SK-N-SH (cell line): ENCODE measurements at regions not wholly inside any gene's neighbourhood (a gene's known extent, or its start where the extent isn't known, plus 50 kb on each side); places are given as distances from the start of the nearest gene placed in this dataset.

Source experiments
- CTCF ChIA-PET: fragments of 300-600, 350-600 bp; formaldehyde crosslinking; extraction: SDS; loops from one replicate; lab custom pipeline; 2021; lab: Yijun Ruan, JAX
- POLR2A ChIA-PET: fragments of 350-600 bp; sonication (Branson Sonifier 250); formaldehyde crosslinking; extraction: SDS; loops from one replicate; lab custom pipeline; 2020; ENCODE audit warnings: antibody characterized with exemption, inconsistent platforms; lab: Yijun Ruan, JAX
- DNase-seq: peaks from one replicate; pipeline ENCODE4 v3.0.0; 2012
- H2AFZ ChIP-seq: fragments of 200-600 bp; sonication (generic); 2 replicates; pipeline ENCODE4 v1.8.1; 2016; ENCODE audit warnings: antibody characterized with exemption, mild to moderate bottlenecking, low read depth
- H3F3A ChIP-seq: fragments of 200-600 bp; sonication (generic); replicated peaks from 2 replicates; pipeline ENCODE3; 2016; ENCODE audit warnings: antibody characterized with exemption, mild to moderate bottlenecking; ENCODE audit not compliant: insufficient read depth
- H3K27ac ChIP-seq, 2 experiments: fragments of 200-500 bp in 1 of 2; fragments of 200-600 bp in 1 of 2; sonication (Bioruptor generic) in 1 of 2; sonication (generic), shearing (Covaris generic) in 1 of 2; 2 replicates each; pipeline versions ENCODE4 v1.5.1 to v1.6.1; 2014 to 2016; ENCODE audit warnings: low read depth in 2 of 2, inconsistent platforms in 1 of 2, low read length in 1 of 2, mild to moderate bottlenecking in 1 of 2, mixed read lengths in 1 of 2
- H3K27me3 ChIP-seq: fragments of 200-600 bp; sonication (generic), shearing (Covaris generic); 2 replicates; pipeline ENCODE4 v1.6.1; 2016; ENCODE audit warnings: mixed run types; ENCODE audit not compliant: insufficient read depth
- H3K36me3 ChIP-seq, 2 experiments: fragments of 200-500 bp in 1 of 2; fragments of 200-600 bp in 1 of 2; sonication (Bioruptor generic) in 1 of 2; sonication (generic) in 1 of 2; replicated peaks in 1 of 2; 2 replicates each; pipeline versions ENCODE3 to v1.5.1; 2014 to 2016; ENCODE audit warnings: low read length in 1 of 2, mild to moderate bottlenecking in 1 of 2; ENCODE audit not compliant: insufficient read depth in 2 of 2, control insufficient read depth in 1 of 2
- H3K4me1 ChIP-seq, 2 experiments: fragments of 200-500 bp in 1 of 2; fragments of 200-600 bp in 1 of 2; sonication (Bioruptor generic) in 1 of 2; sonication (generic), shearing (Covaris generic) in 1 of 2; 2 replicates each; pipeline versions ENCODE4 v1.5.1 to v1.6.1; 2014 to 2016; ENCODE audit warnings: low read depth in 1 of 2, low read length in 1 of 2, mixed run types in 1 of 2; ENCODE audit not compliant: insufficient read depth in 2 of 2, control insufficient read depth in 1 of 2
- H3K4me2 ChIP-seq: fragments of 200-600 bp; sonication (generic), shearing (Covaris generic); 2 replicates; pipeline ENCODE4 v1.6.1; 2017; ENCODE audit warnings: mixed run types
- H3K4me3 ChIP-seq, 2 experiments: fragments of 200-500 bp in 1 of 2; fragments of 200-600 bp in 1 of 2; sonication (Bioruptor generic) in 1 of 2; sonication (generic), shearing (Covaris generic) in 1 of 2; 2 replicates each; pipeline versions ENCODE4 v1.5.1 to v1.8.1; 2014 to 2016; ENCODE audit warnings: low read depth in 2 of 2, inconsistent platforms in 1 of 2, low read length in 1 of 2, mild to moderate bottlenecking in 1 of 2, mixed read lengths in 1 of 2, moderate library complexity in 1 of 2
- H3K79me2 ChIP-seq: fragments of 200-600 bp; sonication (generic); 2 replicates; pipeline ENCODE4 v1.8.1; 2017; ENCODE audit warnings: mild to moderate bottlenecking; ENCODE audit not compliant: insufficient read depth
- H3K9ac ChIP-seq: fragments of 200-600 bp; sonication (generic); 2 replicates; pipeline ENCODE4 v1.6.1; 2017; ENCODE audit warnings: mixed run types
- H3K9me2 ChIP-seq: fragments of 200-600 bp; sonication (generic); 2 replicates; pipeline ENCODE4 v1.6.1; 2017; ENCODE audit warnings: mixed run types
- H3K9me3 ChIP-seq: fragments of 200-600 bp; sonication (generic); 2 replicates; pipeline ENCODE4 v1.6.1; 2017; ENCODE audit warnings: mixed run types, mild to moderate bottlenecking, moderate library complexity
- H4K20me1 ChIP-seq: fragments of 200-600 bp; sonication (generic); 2 replicates; pipeline ENCODE4 v1.6.1; 2017; ENCODE audit warnings: mild to moderate bottlenecking, mixed run types; ENCODE audit not compliant: insufficient read depth
- CHD2 ChIP-seq: fragments of 150-350 bp; IDR thresholded peaks from 2 replicates; pipeline ENCODE4 v1.6.1; 2018; ENCODE audit warnings: low read length; ENCODE audit not compliant: partially characterized antibody
- FOXM1 ChIP-seq: IDR thresholded peaks from 2 replicates; pipeline ENCODE4 v1.4.0; 2012; ENCODE audit warnings: low read depth, mild to moderate bottlenecking
- GABPA ChIP-seq: IDR thresholded peaks from 2 replicates; pipeline ENCODE4 v1.4.0; 2012; ENCODE audit warnings: low read depth, mild to moderate bottlenecking
- GATA2 ChIP-seq: sonication (generic); formaldehyde crosslinking; IDR thresholded peaks from 2 replicates; pipeline ENCODE4 v1.5.0; 2020; ENCODE audit warnings: mild to moderate bottlenecking, missing genetic modification reagents
- IRF3 ChIP-seq: fragments of 150-350 bp; IDR thresholded peaks from 2 replicates; pipeline ENCODE4 v1.6.1; 2016; ENCODE audit warnings: mild to moderate bottlenecking, low read depth, low read length
- MAX ChIP-seq: IDR thresholded peaks from 2 replicates; pipeline ENCODE4 v1.4.0; 2012; ENCODE audit warnings: low read depth
- NFIC ChIP-seq: IDR thresholded peaks from 2 replicates; pipeline ENCODE4 v1.4.0; 2012; ENCODE audit warnings: borderline replicate concordance
- RAD21 ChIP-seq: IDR thresholded peaks from 2 replicates; pipeline ENCODE4 v1.6.1; 2012; ENCODE audit warnings: mild to moderate bottlenecking, low read length
- REST ChIP-seq: IDR thresholded peaks from 2 replicates; pipeline ENCODE4 v1.6.1; 2012; ENCODE audit warnings: mild to moderate bottlenecking, low read depth, low read length, moderate library complexity
- RFX5 ChIP-seq: IDR thresholded peaks from 2 replicates; pipeline ENCODE4 v1.6.1; 2012; ENCODE audit warnings: mild to moderate bottlenecking, improper control_type of control experiment, low read length
- RXRA ChIP-seq: IDR thresholded peaks from 2 replicates; pipeline ENCODE4 v1.4.0; 2012; ENCODE audit warnings: low read depth, mild to moderate bottlenecking, borderline replicate concordance
- SMC3 ChIP-seq: IDR thresholded peaks from 2 replicates; pipeline ENCODE4 v1.6.1; 2012; ENCODE audit warnings: low read depth, low read length, improper control_type of control experiment
- TCF12 ChIP-seq: IDR thresholded peaks from 2 replicates; pipeline ENCODE4 v1.4.0; 2012
- USF1 ChIP-seq: IDR thresholded peaks from 2 replicates; pipeline ENCODE4 v1.4.0; 2012; ENCODE audit warnings: low read depth, borderline replicate concordance
- ZBTB33 ChIP-seq: IDR thresholded peaks from 2 replicates; pipeline ENCODE4 v1.4.0; 2012; ENCODE audit warnings: low read depth, borderline replicate concordance
- whole genome bisulfite sequencing: methylation state at CpG from one replicate; pipeline ENCODE4 v1.1.6; 2017; ENCODE audit warnings: low lambda C conversion rate; 5-methylcytosine and 5-hydroxymethylcytosine counted together

GRCh38 chr14:38761033-38761432 lies 342.0 kb downstream of the SEC23A start:
- no peak for DNase-seq
- TF ChIP-seq GATA2 (no peak), ZBTB33 (no peak), FOXM1 (no peak), SMC3 (no peak), NFIC (no peak), REST (no peak), RFX5 (no peak), GABPA (no peak), IRF3 (no peak), MAX (no peak)
- H3K36me3 ChIP-seq, result no peaks in the 10 kb centered on the region
- no peak overlapping the region for H3K4me3 ChIP-seq
- H3F3A ChIP-seq, result no peaks in the 10 kb centered on the region
- no peaks in the 10 kb centered on the region for H3K9me2 ChIP-seq
- H3K27me3 ChIP-seq, result no peaks in the 10 kb centered on the region
- H2AFZ ChIP-seq, result no peak overlapping the region
- ChIA-PET CTCF (no interaction called here), POLR2A (no interaction called here)
- no peaks in the 10 kb centered on the region for H4K20me1 ChIP-seq
- H3K4me1 ChIP-seq, result no peaks in the 10 kb centered on the region
- no peak overlapping the region for H3K4me2 ChIP-seq
- no peaks in the 10 kb centered on the region for H3K79me2 ChIP-seq
- 17% methylated on average over 2 of the region's 2 CpGs for WGBS
- H3K9ac ChIP-seq, result no peak overlapping the region
- no peaks in the 10 kb centered on the region for H3K9me3 ChIP-seq
- H3K27ac ChIP-seq, result no peak overlapping the region

DNA sequence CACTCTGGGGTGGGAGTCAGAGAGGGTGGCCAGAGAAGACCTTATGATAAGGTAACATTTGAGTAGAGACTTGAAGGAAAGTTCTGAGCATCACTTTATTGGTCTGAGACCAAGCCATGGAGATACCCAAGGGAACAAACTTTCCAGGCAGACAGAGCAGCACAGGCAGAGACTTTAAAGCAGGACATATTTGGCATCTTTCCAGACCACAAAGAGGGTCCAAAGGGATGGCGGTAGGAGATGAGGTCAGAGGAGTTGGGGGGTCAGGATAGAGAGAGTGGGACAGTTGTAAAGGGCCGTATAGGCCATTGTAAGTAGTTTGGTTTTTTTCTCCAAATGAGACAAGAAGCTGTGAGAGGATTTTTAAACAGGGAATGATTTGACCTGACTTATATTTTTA lies 344.4 kb downstream of the SEC23A start:
- H3K4me1 ChIP-seq, result no peaks in the 10 kb centered on the region
- no peaks in the 10 kb centered on the region for H3K79me2 ChIP-seq
- POLR2A ChIA-PET, result no interaction called here
- DNase-seq, result no peak
- no peaks in the 10 kb centered on the region for H3F3A ChIP-seq
- no peaks in the 10 kb centered on the region for H3K36me3 ChIP-seq
- no peak overlapping the region for H3K4me2 ChIP-seq
- H3K9ac ChIP-seq, result no peak overlapping the region
- TF ChIP-seq RAD21, result no peak
- no peak for TF ChIP-seq USF1
- TF ChIP-seq FOXM1, result no peak
- TF ChIP-seq TCF12, result no peak
- TF ChIP-seq IRF3, result no peak
- TF ChIP-seq RXRA, result no peak
- no peak for TF ChIP-seq REST
- no peak for TF ChIP-seq CHD2
- H3K9me2 ChIP-seq, result no peaks in the 10 kb centered on the region
- no peaks in the 10 kb centered on the region for H3K27me3 ChIP-seq
- no peaks in the 10 kb centered on the region for H4K20me1 ChIP-seq
- WGBS, result 0% methylated on average over 2 of the region's 2 CpGs
- CTCF ChIA-PET, result no interaction called here
- no peaks in the 10 kb centered on the region for H3K9me3 ChIP-seq
- H2AFZ ChIP-seq, result no peak overlapping the region
- H3K27ac ChIP-seq, result no peak overlapping the region
- H3K4me3 ChIP-seq, result no peak overlapping the region
